Stimulated activated CD4-positive, alpha-beta T cell treated with anti-CD3 and anti-CD28 coated beads, TNF-alpha, amount 100 ng/mL, for 24 hours (primary cell): ENCODE measurements at regions not wholly inside any gene's neighbourhood (a gene's known extent, or its start where the extent isn't known, plus 50 kb on each side); places are given as distances from the start of the nearest gene placed in this dataset.
"Not testable (repeated sequence)": the region's sequence is repeated elsewhere in the genome, so short reads cannot be mapped to it uniquely, and the experiment has no call there.

Experiments
- DNase-seq, 3 experiments: peaks; one replicate each; pipeline ENCODE4 v3.0.0-alpha.2; 2020; ENCODE audit warnings: low read depth in 3 of 3

DNA sequence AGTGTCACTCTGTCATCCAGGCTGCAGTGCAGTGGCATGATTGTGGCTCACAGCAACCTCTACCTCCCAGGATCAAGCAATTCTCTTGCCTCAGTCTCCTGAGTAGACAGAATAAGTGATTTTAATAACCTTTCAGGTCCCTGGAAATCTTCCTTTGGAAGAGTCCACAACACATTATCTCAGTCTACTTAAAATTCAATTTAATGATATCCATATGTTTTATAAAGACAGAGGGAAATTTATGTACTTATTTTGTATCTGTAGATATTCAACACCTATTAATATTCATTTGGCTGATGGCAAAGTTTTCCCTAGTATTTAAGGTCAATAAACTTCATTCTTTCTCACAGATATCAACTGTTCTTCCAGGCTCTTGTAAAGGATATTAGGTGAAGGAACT, 881.4 kb upstream of the GJE1 start:
- no peak for DNase-seq

- DNase-seq: no peak
Observed at GRCh38 chr6:141248021-141248799, 884.5 kb upstream of the GJE1 start.

DNA sequence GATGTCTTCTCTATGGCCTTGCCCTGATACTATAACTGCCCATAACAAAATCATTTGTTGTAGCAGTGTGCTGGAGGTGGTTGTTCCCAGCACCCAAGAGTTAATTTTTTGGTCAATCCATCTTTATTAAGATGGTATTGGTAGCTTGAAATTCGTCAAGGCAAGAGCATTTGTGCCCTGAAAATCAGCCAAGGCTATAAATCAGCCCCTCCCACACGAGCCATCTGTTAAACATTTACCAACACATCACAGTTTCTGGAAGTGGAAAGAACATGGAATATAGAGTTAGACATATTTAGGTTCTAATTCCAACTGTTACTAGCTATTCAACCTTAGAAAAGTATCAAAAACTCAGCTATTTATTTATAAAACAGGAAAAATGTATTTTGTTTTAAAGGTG, 888.4 kb upstream of the GJE1 start:
- no peak for DNase-seq

- DNase-seq: no peak
Observed at GRCh38 chr6:141242957-141243356, 889.8 kb upstream of the GJE1 start.

- no peak for DNase-seq
Observed at GRCh38 chr6:141229296-141229695, 903.4 kb upstream of the GJE1 start.

DNA sequence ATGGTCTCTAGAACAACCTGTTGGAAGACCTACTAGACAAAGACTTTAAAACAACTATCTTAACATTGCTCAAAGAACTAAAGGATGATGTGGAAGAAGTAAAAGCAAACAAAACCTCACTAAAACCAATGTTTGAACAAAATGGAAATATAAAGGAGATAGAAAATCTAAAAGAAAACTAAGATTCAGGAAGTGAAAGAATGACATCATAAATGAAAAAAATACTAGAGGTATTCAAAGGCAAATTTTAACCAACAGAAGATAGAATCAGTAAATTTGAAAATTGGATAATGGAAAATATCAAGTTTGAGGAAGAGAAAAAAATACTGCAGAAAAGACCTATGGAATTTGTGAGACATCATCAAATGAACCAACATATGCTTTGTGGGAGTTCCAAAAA, 914.1 kb upstream of the GJE1 start:
- no peak for DNase-seq

DNA sequence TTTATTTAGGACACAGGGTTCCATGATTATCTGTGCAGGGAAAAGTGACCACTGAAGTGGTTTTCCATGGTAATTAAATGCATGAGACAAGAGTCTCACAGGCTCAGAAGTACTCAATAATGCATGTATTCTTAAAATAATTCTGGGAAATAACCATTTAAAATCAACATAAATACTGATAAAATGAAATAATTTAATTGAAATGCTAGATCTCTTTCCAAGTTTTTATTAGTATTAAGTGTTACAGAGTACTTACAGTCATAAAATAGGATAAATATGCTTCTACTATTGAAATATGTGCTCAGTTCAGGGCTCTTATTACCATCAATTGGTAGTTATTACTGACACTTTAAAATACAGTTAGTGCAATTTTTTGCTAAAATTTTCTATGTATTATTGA, 916.0 kb upstream of the GJE1 start:
- no peak for DNase-seq

GRCh38 chr6:141212296-141212695, 920.4 kb upstream of the GJE1 start:
- DNase-seq: no peak

DNA sequence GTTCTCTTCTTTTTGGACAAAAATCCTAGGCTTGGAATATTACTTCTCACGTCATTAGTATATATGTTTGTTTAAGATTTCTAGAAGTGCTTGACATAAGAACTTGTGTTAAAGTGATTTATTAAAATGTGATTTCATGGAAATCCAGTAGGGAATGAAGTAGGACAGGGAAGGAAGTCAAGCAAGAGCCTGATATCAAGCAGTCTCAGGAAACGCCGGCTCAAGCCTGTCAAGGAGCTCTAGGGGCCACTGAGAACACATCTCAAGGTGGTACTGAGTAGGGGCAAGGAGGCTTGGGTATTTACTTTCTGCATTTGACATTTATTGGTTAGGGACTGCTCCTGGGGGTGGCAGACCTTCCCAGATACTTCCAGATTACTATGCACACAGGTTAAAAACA, 920.9 kb upstream of the GJE1 start:
- DNase-seq: no peak

- DNase-seq: no peak
Observed at GRCh38 chr6:141210901-141211300, 921.8 kb upstream of the GJE1 start.

GRCh38 chr6:141209890-141210289, 922.8 kb upstream of the GJE1 start:
- no peak for DNase-seq

DNA sequence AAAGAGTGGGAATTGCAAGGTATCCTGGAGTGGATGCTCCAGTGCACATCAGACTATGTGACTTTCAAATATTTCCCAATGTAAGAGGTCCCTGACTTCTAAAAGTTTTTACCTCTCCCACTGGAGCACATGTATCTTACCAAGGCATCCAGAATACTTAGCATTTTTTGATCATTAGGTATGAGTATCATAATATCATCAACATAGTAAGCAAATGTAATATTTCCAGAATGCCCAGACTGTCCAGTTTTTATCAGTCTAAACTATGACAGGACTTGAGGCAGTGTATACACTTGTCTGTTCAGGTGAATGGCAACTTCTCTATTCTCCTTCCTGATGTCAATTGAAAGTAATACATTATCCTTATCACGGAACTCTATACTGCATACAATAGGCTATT, 924.6 kb upstream of the GJE1 start:
- no peak for DNase-seq

GRCh38 chr6:141203902-141204575, 928.7 kb upstream of the GJE1 start:
- no peak for DNase-seq

GRCh38 chr6:141202626-141203025, 930.1 kb upstream of the GJE1 start:
- DNase-seq: no peak

- no peak for DNase-seq
Observed at GRCh38 chr6:141199074-141199473, 933.7 kb upstream of the GJE1 start.

DNA sequence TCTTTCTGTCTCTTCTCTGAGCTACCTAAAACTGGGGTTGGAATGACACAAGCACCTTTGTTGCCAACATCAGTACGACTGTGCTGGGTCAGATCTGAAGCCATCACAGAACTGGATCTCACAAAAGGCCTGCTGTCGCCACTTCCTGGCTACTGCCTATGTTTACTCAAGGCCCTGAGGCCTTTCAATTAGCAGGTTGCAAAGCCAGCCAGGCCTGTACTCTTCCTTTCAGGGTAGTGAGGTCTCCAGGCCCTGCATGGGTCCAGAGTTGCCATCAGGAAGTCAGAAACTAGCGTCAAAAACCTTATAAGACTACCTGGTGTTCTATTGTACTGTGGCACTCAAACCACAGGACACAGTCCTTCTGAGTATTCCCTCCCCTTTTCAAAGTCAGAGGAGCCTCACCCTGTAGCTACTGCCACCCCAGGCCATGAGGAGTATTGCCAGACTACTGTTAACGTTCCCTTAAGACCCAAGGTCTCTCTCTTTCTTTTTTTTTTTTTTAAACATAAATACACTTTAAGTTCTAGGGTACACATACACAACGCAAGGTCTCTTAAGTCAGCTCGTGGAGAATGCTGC, 937.4 kb upstream of the GJE1 start:
- DNase-seq: no peak

- no peak for DNase-seq
Observed at GRCh38 chr6:141183368-141183767, 949.4 kb upstream of the GJE1 start.

GRCh38 chr6:141175458-141175857, 957.3 kb upstream of the GJE1 start:
- DNase-seq: not testable (repeated sequence)

- DNase-seq: no peak
Observed at GRCh38 chr6:141174932-141175331, 957.8 kb upstream of the GJE1 start.

DNA sequence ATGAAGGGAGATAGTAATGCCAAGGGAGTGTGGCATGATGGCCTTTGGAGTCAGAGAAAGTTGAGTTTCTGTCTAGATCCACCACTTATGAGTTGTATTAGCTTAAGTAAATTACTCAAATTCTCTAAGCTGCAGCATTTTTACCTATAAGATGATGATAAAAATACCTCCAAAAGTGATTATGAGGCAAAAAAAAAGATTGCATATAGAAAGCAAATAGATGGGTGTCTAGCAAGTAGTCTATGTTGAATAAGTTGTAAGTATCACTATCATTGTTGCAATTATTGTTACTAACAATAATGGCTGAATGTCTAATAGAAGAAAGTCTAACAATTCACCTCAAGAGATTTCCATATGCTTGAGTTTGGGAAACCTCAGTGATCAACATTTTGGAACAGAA, 959.2 kb upstream of the GJE1 start:
- no peak for DNase-seq

DNA sequence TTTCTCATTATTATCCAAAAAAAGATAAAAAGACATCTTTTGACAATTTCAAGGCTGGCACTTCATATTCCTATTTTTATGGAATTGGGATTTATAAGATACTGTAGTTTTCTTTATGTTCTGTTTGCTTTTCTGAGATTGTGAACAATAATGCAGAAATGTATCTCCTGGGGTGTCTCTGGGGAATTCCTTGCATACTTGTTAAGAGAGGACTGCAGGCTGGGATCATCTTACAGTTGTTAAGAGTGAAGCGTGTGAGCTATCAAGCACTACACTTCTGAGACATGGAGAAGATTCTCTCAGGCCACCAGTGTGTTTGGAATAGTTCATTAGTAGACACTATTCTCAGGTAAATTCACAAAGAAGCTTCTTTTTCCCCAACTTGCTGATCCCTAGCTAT, 963.3 kb upstream of the GJE1 start:
- no peak for DNase-seq

GRCh38 chr6:141167945-141168344, 964.8 kb upstream of the GJE1 start:
- DNase-seq: no peak

- no peak for DNase-seq
Observed at GRCh38 chr6:141165002-141165665, 967.6 kb upstream of the GJE1 start.
